Ishikawa (cell line): ENCODE measurements at regions not wholly inside any gene's neighbourhood (a gene's known extent, or its start where the extent isn't known, plus 50 kb on each side); places are given as distances from the start of the nearest gene placed in this dataset.

Experiments
- CEBPB ChIP-seq: IDR thresholded peaks from 2 replicates; pipeline ENCODE4 v1.6.1; 2012
- FOXM1 ChIP-seq: IDR thresholded peaks from 2 replicates; pipeline ENCODE4 v1.6.1; 2012; ENCODE audit warnings: low read depth, borderline replicate concordance
- NFIC ChIP-seq: IDR thresholded peaks from 2 replicates; pipeline ENCODE4 v1.6.1; 2012
- TAF1 ChIP-seq: IDR thresholded peaks from 2 replicates; pipeline ENCODE4 v1.6.1; 2012; ENCODE audit warnings: low read depth, mild to moderate bottlenecking
- YY1 ChIP-seq: IDR thresholded peaks from 2 replicates; pipeline ENCODE4 v1.6.1; 2012; ENCODE audit warnings: low read depth
- TF ChIP-seq, protein P1 (sequence below): IDR thresholded peaks from 2 replicates; pipeline ENCODE4 v1.6.1; 2012; ENCODE audit warnings: low read depth, mild to moderate bottlenecking
- TF ChIP-seq, protein P2 (sequence below): IDR thresholded peaks from 2 replicates; pipeline ENCODE4 v1.6.1; 2012

DNA sequence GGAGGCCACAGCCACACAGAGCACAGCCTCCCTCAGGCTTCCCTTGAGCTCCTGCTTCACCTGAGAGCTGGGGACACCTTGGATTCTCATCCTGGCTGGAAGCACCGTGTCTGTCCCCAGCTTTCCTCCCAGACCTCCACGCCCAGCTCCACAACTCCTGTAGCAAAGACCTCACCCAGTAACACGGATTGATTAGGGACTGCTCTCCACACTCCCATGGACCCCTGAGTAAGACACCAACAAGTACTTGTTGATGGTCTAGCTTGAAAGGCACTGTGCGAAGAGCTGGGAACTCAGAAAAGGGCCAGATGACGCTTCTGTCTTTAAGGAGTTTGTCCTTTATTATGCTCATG is 109.6 kb downstream of the DLL1 start:
- TF ChIP-seq CEBPB (no peak), TAF1 (no peak), NFIC (no peak), YY1 (no peak), FOXM1 (no peak)
- TF ChIP-seq, protein P1, sequence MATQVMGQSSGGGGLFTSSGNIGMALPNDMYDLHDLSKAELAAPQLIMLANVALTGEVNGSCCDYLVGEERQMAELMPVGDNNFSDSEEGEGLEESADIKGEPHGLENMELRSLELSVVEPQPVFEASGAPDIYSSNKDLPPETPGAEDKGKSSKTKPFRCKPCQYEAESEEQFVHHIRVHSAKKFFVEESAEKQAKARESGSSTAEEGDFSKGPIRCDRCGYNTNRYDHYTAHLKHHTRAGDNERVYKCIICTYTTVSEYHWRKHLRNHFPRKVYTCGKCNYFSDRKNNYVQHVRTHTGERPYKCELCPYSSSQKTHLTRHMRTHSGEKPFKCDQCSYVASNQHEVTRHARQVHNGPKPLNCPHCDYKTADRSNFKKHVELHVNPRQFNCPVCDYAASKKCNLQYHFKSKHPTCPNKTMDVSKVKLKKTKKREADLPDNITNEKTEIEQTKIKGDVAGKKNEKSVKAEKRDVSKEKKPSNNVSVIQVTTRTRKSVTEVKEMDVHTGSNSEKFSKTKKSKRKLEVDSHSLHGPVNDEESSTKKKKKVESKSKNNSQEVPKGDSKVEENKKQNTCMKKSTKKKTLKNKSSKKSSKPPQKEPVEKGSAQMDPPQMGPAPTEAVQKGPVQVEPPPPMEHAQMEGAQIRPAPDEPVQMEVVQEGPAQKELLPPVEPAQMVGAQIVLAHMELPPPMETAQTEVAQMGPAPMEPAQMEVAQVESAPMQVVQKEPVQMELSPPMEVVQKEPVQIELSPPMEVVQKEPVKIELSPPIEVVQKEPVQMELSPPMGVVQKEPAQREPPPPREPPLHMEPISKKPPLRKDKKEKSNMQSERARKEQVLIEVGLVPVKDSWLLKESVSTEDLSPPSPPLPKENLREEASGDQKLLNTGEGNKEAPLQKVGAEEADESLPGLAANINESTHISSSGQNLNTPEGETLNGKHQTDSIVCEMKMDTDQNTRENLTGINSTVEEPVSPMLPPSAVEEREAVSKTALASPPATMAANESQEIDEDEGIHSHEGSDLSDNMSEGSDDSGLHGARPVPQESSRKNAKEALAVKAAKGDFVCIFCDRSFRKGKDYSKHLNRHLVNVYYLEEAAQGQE, result no peak
- TF ChIP-seq, protein P2, sequence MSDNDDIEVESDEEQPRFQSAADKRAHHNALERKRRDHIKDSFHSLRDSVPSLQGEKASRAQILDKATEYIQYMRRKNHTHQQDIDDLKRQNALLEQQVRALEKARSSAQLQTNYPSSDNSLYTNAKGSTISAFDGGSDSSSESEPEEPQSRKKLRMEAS, result no peak
